ENCODE measurements at regions not wholly inside any gene's neighbourhood (a gene's known extent, or its start where the extent isn't known, plus 50 kb on each side); places are given as distances from the start of the nearest gene placed in this dataset.

DNA sequence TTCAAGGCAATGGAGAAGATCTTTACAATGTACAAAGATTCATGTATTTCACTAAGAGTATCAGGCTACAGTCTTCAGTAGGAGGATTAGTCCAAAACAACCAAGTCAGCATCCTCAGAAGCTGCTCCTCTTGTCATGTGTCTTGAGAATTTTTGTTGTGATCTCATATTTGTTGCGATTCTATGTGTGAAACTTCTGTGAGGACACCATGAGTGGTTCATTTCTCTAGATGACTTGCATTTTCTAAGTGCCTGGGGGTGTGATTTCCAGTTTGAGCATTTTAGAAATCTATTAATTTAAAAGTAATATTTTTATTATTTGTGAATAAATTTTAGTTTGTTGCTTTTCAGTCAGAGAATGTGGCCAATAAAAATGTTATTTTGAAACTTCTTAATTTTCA is 94.5 kb downstream of the RAP2A start:
- Histone ChIP-seq H2BK20ac (ENCODE audit: low read depth, low read length) (no peak overlapping the region), H2AFZ (replicated peaks; ENCODE audit: low read length, poor library complexity) (no peak overlapping the region), H2AK9ac (replicated peaks; ENCODE audit: low read depth, low read length, poor library complexity) (no peak overlapping the region), H2BK15ac (ENCODE audit: low read depth, low read length) (no peak overlapping the region), H2BK5ac (ENCODE audit: low read depth, low read length, poor library complexity, severe bottlenecking) (no peak overlapping the region), H4K20me1 (ENCODE audit: insufficient read depth, low read length) (no peaks in the 10 kb centered on the region), H3K79me1 (ENCODE audit: low read depth in 1 of 2, low read length in 2 of 2) (no peaks in the 10 kb centered on the region), H3K4ac (ENCODE audit: low read depth, low read length) (no peak overlapping the region), H3K4me1 (ENCODE audit: control insufficient read depth, insufficient read depth, low read length) (no peaks in the 10 kb centered on the region), H3K9me1 (ENCODE audit: insufficient read depth, low read length) (no peaks in the 10 kb centered on the region), H3K36me3 (ENCODE audit: control insufficient read depth, insufficient read depth, low read length) (no peaks in the 10 kb centered on the region), H3K23ac (ENCODE audit: low read depth, low read length) (no peak overlapping the region), H3K4me2 (ENCODE audit: low read depth, low read length) (no peak overlapping the region), H3K27ac (ENCODE audit: insufficient read depth, low read length) (no peak overlapping the region), H3K14ac (replicated peaks; ENCODE audit: low read depth, low read length) (no peak overlapping the region), H4K5ac (ENCODE audit: low read depth, low read length) (no peak overlapping the region), H3K9me3 (ENCODE audit: control insufficient read depth, insufficient read depth, low read length) (no peaks in the 10 kb centered on the region), H3K56ac (ENCODE audit: extremely low read depth, insufficient read depth, low read length) (no peak overlapping the region), H4K8ac (ENCODE audit: low read depth in 2 of 2, low read length in 2 of 2) (no peak overlapping the region), H3K4me3 (ENCODE audit: insufficient read depth, low read depth, low read length) (no peak overlapping the region), H2AK5ac (ENCODE audit: low read depth, low read length) (no peak overlapping the region), H4K91ac (ENCODE audit: insufficient read depth, low read depth, low read length) (no peak overlapping the region), H3K27me3 (ENCODE audit: control insufficient read depth, insufficient read depth, low read length) (no peaks in the 10 kb centered on the region), H3K18ac (ENCODE audit: low read depth, low read length) (no peak overlapping the region), H3K9ac (ENCODE audit: low read depth, low read length) (no peak overlapping the region), H2BK120ac (ENCODE audit: low read depth, low read length) (no peak overlapping the region)
- dilution Hi-C loops (cut with HindIII; ENCODE audit: low sequenced_read_pairs, unreplicated experiment) (no loop called here), intact Hi-C loops (cut with micrococcal nuclease) (no loop called here), in situ Hi-C loops (cut with MboI; ENCODE audit: low sequenced_read_pairs) (no loop called here)
- POLR2A ChIA-PET (ENCODE audit: unreplicated experiment): no interaction called here
- DNase-seq (no peak), ATAC-seq (ENCODE audit: low read depth) (no peak)
- no CpG with 5 or more reads among the region's 1 CpG for WGBS, 2 experiments (ENCODE audit: extremely low coverage in 2 of 2, insufficient read length in 1 of 2)
- CTCF ChIA-PET: no interaction called here
- TF ChIP-seq NFE2L2 (IDR thresholded peaks at IDR 0.05; ENCODE audit: low read depth, low read length) (peak; percentile 51; the same call in 1 of the 2 replicates), POLR2A (IDR thresholded peaks at IDR 0.05; ENCODE audit: low read depth, low read length) (no peak)
- no TSS peak for BruUV-seq (replicated peaks)
